CD4-positive, alpha-beta T cell treated with Interleukin-4 for 4 hours (primary cell): ENCODE measurements at regions not wholly inside any gene's neighbourhood (a gene's known extent, or its start where the extent isn't known, plus 50 kb on each side); places are given as distances from the start of the nearest gene placed in this dataset.
"Not testable (repeated sequence)": the region's sequence is repeated elsewhere in the genome, so short reads cannot be mapped to it uniquely, and the experiment has no call there.

Experiments used
- DNase-seq: peaks from one replicate; pipeline ENCODE4 v3.0.0-alpha.2; 2020

DNA sequence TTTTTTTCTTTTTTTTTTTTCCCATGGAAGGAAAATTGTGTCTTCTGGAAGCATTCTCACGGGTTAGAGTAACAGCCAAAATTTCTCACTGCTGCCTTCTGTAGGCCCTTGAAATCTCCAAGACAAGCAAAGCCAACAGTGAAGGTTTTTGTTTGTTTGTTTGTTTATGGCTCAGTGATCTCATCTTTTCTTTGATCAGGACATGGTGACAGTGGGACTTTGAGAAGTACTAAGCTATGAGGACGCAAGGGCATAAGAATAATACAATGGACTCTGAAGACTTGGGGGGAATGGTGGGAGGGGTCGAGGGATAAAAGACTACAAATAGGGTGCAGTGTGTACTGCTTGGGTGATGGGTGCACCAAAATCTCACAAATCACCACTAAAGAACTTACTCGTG, 419.4 kb downstream of the PTPRC start:
- DNase-seq = no peak

DNA sequence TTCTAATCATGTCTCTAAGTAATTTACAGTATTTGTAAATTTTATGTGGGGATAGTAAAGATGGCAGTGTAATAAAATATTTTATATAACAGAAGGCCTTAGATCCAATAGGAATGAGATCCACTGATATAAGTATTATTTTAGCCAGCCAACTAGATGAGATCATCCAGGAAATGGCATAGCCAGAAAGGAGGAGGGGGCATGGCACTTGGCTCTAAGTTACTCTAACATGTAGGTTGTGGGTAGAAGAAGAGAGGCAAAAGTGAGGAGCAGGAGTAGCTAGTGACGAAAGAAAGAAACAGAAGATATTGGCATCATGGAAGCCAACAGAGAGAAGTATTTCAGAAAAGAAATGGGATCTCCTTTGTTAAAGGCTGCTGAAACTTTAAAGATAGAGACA, 426.1 kb downstream of the PTPRC start:
- no peak for DNase-seq

DNA sequence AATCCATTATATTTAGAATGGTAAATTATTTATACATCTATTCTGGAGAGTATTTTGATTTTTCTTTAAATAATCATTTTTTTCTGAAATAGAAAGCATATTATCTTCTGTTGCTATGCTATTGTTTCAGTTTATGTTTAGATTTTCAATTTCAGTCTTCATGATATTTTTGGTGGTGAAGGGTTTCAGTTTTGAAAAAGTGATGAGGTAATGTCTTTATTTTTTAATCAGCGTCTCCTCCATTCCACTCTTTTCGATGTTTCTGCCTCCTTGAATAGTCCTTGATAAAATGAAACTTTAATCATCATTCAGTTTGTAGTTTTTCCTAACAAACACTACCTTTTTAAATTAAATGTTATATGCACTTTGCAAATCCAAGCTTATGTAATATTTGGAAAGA, 428.6 kb downstream of the PTPRC start:
- no peak for DNase-seq

DNA sequence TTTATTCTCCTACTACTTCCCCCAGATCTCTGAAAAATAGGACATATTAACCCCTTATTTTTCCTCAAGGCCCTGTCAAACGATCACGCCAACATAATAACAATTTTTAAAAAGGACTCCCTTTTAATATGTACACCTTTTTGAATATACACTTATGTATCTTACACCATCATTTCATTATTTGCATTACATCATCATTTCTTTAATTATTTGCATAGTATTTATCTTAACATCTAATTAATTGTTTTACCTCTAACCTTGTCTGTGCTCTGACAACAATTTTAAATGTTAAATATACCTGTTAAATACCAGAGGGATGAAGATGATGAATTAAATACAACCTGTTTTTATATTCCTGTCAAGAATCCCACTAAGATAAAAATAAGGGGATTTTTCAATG, 432.2 kb downstream of the PTPRC start:
- DNase-seq = no peak

DNA sequence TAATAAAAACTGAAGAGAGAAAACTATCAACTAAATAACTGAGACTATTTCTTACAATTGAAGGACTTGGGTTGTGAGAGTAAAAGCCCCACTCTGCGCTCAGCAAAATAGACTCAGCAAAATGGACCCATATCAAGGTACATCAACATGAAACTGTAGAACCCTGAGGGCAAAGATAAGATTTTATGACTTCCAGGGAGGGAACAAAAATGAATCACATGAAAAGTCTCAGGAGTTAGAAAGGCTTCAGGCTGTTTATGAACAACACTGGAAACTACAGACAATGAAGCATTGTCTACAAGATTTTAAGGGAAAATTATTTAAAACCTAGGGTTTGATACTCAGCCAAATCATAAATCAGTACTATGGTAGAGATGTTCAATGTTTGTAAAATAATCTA, 434.3 kb downstream of the PTPRC start:
- DNase-seq = no peak

DNA sequence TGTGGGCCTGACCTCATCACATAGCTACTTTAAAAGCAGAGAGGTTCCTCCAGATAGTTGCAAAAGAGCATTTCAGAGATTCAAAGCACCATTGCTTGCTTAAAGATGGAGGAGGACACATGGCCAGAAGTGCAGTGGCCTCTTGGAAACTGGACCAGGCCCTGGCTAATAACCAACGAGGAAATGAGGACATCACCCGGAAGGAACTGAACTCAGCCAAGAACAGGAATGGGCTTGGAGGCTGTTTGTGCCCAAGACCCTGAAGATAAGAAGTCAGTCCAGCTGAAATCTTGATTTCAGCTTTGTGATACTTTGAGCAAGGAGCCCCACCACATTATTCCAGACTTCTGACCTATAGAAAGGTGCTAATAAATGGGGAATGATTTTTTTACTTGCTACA, 437.0 kb downstream of the PTPRC start:
- DNase-seq = no peak

DNA sequence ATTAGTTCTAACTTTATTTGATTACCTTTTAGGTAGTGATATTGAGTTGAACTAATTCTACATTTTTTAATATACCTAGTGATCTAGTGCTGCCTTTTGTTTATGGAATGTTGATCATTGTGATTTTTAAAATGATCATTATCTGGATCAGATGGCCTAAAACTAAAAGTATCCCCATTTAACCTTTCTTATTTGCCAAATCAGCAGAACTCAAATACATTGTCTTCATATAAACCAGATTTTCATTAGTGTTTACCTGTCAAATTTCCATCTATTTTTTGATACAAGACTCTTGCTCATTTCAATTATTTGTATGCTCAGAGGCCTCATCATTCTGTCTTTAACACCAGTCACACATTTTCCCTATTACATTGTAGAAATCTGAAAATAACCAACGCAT, 441.2 kb downstream of the PTPRC start:
- DNase-seq = no peak

DNA sequence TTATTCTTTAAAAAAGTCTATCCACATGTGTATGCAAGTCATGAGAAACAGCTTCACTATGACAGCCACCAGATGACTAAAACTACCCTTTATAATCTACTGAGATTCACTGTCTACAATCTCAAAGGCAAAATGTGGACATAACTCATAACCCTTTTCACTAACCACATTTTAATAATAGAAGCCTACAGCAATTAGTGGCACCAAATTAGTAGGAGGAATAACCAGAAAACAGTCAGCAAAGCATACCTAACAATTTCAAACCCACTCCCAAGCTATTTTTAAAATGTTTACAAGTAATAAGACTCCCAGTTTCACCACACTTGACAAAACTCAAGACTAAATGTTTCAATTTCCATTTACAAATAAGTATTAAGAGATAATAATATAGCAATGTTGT, 442.9 kb downstream of the PTPRC start:
- DNase-seq = no peak

DNA sequence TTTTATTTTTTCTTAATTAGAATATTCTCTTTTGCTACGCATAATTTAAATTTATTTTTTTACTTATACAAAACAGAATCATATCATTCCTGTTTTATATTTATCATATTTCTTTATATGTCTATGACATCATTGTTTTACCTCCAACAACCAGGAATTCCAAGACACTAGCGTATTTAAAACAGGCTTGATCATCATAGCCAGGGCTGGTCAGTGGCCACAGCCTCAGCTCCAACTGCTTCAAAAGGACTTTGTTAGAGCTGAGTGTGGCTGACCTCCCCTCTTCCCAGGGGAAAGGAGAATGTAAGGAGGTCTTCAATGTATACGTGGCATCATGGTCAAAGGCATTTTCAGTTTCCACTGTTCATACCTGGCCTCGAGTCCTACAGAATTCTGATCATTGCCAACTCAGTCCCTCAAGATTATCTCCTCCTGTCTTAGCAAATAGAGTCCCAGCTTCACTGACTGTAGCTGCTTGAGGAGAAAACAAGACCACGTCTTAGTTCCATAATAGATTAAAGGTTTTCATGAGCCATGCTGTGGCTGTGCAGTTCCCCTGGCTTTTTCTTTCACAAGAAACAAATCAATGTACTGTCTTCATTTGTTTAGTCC, 444.0 kb downstream of the PTPRC start:
- DNase-seq = no peak

DNA sequence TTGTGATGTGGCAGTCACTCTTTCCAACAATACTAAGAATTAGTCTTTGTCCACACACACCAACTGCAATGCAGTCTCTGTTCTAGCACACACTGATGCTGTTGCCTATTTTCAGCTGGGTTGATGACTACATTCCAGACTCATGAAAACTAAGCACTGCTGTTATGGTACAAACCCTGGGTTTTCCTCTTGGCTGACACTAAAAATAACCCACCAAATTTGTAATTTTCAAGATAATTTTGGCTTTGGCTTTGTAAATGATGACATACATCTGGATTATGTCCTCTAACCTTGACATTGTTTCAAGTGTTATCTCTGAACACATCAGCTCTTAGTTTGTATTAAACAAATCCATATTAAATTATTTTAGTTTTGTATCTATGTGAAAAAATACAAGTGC, 444.8 kb downstream of the PTPRC start:
- DNase-seq = no peak

DNA sequence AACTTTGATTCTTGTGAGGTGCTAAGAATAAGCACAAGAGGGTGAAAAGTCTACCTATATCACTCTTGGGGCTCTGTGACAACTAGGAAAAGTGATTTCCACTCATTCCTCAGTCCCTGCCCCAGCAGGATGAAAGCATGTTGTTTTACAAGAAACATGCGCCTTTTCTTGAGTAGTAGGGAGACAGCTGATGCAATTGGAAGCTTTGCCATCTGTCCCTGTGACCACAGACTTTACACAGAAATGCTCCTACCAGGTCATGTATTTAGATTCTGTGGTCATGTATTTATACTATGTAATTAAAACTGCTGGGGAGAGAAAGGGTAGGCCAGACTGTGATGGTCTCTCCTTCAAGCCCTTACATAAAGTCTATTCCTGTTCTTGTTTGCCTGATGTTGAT, 445.5 kb downstream of the PTPRC start:
- DNase-seq = no peak

DNA sequence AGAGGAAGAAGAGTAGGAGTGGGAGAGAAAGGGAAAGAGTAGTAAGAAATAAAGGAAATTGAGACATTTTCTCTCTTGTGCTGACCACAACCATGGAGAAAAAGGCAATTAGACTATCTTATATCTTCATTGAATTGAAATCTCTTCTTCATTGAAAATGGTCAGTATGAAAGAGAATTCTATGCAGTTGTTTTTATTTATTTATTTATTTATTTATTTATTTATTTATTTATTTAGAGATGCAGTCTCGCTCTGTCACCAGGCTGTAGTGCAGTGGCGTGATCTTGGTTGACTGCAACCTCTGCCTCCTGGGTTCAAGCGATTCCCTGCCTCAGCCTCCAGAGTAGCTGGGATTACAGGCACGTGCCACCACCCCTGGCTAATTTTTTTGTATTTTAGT, 447.1 kb downstream of the PTPRC start:
- no peak for DNase-seq

DNA sequence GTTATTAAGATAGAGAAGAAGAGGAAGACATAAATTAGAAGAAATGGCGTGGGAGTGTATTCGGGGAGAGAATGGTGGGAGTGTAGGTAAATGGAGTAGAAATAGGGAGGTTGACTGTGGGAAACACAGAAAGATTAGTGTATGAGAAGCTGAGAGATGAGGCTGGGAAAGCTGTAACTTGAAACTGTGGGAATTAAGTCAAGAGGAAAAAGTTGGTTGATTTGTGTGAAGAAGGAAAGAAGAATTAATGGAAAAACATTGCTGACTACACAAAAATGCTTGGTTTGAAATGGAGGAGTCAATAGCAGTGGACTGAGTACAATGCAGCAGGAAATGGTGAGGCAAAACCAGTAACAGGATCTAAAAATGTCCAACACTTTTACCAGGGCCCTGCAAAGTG, 448.3 kb downstream of the PTPRC start:
- DNase-seq = no peak

DNA sequence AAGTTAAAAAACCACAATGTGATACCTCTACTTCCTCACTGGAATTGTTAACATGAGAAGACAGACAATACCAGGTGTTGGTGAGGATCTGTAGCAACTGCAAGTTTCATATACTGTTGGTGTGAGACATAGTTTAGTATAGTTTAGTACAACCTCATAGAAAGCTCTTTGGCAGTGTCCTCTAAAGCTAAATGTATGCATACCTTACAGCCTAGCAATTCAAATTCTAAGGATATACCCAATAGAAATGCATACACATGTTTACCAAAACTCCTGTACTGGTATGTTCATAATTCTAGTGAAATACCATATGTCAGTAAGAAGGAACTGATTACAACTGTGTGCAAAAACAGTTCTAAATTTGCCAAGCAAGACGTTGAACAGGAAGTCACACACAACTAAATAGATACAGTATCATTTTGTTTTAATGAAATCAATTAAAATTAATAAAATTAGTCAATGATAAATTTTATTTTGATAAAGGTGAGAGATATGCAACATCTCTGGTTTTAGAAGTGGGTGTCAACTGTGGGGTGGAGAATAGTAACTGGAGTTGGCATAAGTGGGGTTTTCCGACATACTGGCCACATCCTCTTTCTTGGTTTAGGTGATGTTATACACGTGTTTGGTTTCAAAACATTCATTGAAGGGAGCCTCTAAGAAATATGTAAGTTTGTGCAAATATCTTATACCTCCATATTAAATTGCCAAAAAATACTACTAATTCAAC, 450.7 kb downstream of the PTPRC start:
- DNase-seq = peak; percentile 70

DNA sequence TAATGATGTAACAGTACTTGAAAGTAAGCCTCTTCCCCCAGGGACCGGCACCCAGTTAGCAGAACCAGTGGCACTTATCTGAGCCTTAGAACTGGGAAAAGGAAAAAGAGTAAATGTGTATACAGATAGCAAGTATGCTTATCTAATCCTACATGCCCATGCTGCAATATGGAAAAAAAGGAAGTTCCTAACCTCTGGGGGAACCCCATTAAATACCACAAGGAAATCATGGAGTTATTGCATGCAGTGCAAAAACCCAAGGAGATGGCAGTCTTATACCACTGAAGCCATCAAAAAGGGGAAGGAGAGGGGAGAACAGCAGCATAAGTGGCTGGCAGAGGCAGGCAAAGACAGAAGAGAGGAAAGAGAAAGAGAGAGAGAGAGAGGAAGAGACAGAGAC, 456.8 kb downstream of the PTPRC start:
- DNase-seq = not testable (repeated sequence)

DNA sequence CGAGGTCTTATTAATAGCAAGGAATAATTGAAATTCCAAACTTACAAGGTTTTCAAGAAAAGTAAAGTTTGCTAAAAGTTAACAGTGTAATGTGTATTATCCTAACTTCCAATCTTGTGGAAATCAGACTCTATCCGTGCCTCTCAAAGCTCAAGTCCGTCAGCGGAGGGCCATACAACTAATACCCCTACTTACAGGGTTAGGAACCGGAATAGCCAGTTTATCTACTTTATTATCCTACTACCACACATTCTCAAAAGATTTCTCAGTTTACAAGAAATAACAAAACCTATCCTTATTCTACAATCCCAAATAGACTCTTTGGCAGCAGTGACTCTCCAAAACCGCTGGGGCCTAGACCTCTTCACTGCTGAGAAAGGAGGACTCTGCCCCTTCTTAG, 457.8 kb downstream of the PTPRC start:
- DNase-seq = no peak

DNA sequence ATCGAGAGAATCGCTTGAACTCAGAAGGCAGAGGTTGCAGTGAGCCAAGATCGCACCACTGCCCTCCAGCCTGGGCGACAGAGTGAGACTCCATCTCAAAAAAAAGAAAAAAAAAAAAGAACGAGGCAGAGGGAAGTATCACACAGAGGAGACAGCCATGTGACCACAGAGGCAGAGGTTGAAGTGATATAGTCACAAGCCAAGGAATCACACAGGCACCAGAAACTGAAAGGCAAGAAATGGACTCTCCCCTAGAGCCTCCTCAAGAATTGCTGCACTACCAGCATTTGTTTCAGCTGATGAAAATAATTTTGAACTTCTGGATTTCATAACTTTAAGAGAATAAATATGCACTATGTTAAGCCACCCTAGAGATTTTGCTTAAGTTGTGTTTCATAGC, 459.6 kb downstream of the PTPRC start:
- DNase-seq = no peak

DNA sequence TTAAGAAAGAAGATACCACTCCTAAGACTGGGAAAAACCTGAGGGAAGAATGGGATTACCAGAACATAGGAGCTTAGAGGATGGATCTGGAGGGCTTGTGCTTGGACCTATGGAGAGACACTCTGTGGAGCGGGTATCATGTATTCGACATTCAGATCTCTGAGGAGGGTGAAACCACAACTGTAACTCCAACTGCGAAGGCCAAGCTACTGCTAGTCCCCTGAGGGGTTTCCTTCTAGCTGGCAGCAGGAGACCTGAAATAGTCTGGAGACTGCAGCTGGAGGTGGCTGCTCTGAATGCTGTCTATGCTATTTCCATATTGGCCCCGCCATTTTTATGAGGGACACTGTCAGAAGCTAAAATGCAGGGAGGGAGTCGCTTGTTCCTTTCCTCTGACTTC, 462.3 kb downstream of the PTPRC start:
- no peak for DNase-seq

DNA sequence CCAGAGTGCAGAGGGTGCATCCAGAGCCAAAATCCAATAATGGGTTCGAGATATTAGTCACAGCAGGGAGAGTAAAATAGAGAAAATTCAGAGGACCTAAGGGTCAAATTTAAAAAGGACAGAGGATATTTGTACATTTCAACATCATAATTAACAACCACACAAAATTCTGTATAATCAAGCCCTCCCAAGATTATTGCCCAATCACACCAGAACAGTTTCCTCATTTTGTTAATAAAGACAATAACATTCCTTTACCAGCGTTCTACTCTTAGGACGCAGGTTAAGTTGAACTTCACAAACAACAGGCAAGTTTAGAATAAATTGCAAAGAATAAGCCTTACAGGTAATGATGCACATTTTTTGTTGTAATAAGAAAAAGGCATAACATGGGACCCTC, 462.8 kb downstream of the PTPRC start:
- no peak for DNase-seq

DNA sequence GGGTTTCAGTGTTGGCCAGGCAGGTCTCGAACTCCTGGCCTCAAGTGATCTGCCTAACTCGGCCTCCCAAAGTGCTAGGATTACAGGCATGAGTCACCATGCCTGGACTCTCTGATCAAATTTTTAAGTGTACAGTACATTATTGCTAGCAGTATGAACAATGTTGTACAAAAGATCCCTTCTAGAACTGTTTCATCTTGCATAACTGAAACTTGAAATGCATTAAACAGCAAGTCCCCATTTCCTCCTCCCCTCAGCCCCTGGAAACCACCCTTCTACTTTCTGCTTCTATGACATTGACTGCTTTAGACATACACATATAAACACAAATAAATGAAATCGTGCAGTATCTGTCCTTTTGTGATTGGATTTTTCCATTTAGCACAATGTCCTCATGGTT, 463.4 kb downstream of the PTPRC start:
- DNase-seq = no peak

DNA sequence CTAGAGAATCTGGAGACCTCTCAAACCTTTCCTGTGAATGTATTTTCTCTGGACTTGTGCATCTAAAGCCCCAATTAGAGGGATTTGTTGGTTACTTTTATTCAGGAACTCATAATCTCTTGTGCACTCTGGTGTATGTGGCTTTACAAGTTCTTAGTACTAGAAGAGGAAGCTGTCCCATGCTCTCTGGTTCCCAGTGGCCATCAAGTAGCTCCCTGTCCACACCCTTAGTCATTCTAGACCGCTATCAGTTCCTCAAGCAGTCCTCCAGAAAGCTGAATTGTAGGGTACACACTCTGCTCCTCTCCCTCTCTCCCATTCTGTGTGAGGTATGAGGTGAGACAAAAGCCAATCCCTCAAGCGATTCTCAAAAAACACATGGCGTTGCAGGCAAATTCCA, 470.3 kb downstream of the PTPRC start:
- DNase-seq = no peak

DNA sequence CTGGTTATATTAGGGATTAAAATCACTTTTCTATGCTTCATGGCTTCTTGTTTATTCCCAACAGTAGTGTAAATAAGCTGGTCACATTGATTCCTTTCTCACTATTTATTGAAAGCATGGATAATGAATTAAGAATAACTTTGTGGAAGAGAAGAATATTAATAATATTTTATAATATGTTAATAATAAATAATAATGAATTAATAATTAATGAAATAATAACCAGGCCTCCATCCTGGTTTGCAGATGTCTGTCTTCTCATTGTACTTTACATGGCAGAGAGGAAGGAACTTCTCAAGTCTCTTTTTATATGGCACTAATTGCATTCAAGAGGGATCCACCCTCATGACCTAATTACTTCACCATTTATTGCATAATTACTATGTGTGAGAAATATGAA, 473.5 kb downstream of the PTPRC start:
- DNase-seq = no peak

DNA sequence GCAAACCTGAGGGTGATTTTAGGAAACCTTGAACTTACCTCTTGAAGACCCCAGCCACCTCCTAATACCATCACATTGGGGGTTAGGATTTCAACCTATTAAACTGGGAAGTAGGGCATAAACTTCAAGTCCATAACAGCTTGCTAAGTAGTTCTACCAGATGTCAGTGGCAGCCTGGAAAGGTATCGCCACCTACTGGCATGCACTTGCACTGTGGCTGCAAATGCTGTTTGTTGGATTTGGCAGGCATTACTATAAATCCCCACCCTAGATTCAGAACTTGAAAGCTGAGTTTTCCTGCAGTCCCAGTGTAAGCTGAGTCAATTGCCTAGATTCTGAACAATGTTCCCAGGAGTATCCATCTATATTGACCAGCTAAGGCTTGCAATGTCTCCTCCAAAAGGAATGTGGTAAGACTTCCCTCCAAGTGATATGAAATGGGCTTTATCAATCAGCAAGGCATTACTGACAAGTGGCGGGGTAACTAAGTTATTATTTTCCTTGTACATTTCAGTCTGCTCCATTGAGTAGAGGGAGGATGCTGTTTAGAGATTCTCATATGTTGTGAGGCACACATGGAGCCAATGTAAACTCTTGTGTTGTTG, 474.5 kb downstream of the PTPRC start:
- DNase-seq = peak; percentile 65

DNA sequence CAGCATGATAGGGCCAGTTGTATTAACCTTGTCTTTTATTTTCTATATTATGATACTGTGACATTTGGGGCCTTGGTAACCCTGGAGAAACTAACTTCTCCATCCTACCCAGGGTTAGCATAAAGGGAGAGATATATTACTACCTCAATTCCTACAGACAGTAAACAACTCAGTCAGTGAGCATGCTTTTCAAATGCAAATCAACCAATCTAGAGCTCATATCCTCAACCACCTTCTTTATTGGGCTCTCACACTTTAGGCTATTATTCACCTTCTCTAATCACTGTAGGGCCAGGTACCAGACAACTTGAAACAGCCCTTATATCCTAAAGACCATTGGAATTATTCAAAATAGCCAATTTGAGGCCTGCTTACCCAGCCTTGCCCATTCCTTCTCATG, 477.6 kb downstream of the PTPRC start:
- no peak for DNase-seq

DNA sequence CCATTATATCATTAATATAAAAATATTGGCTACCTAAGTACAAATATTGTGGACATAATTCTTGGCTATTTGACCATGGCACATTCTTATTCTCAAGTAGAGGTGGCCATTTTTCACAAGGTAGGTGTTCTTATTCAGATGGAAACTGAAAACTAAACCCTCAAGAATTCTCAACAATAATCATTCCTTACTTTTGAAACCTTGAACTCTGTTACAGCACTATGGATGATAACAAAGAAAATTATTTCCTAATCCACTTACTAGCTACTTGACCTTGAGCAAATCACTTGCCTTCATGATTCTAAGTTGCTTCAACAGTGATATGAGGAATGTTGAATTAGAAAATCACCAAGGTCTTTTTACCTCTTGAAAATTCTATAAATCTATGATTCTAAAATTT, 482.2 kb downstream of the PTPRC start:
- DNase-seq = no peak
